GM06990 (cell line): ENCODE measurements at regions not wholly inside any gene's neighbourhood (a gene's known extent, or its start where the extent isn't known, plus 50 kb on each side); places are given as distances from the start of the nearest gene placed in this dataset.

Experiments used
- DNase-seq: peaks from one replicate; pipeline ENCODE4 v3.0.0-alpha.2; 2011; ENCODE audit not compliant: insufficient read length; ENCODE audit errors: extremely low read depth
- H3K27me3 ChIP-seq: replicated peaks from 2 replicates; pipeline ENCODE4 v1.6.0; 2011; ENCODE audit warnings: low read length; ENCODE audit not compliant: control insufficient read depth, insufficient read depth
- H3K36me3 ChIP-seq: 2 replicates; pipeline ENCODE4 v1.5.1; 2011; ENCODE audit warnings: low read length; ENCODE audit not compliant: control insufficient read depth, insufficient read depth
- H3K4me3 ChIP-seq: replicated peaks from 2 replicates; pipeline ENCODE4 v1.5.1; 2011; ENCODE audit warnings: low read depth, mild to moderate bottlenecking, control low read depth, low read length
- TF ChIP-seq, protein P1 (sequence below): IDR thresholded peaks from 2 replicates; pipeline ENCODE4 v1.5.1; 2011; ENCODE audit warnings: low read length, control low read depth, mild to moderate bottlenecking, inconsistent platforms; ENCODE audit not compliant: insufficient read depth, poor library complexity, severe bottlenecking

DNA sequence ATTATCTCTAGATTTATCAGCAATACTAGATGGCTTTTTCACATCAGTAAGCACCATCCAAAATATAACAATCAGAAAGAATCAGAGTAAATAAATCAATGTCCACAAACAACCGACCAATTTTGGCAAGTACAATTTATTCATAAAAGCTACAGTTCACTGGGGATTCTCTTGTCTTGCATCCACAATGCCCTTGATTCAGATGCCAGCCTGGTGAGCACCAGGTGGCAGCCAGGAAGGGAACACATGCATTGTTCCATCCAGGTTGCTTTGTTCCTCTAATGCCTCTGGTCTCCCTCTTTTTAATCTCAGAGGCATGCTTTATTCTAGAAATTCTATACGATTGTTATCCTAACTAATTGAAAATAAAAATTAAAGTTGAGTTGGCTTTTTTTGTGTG lies 242.1 kb upstream of the KIRREL3 start:
- Histone ChIP-seq H3K27me3 (peaks cover 1% of the 10 kb centered on the region), H3K4me3 (no peak overlapping the region), H3K36me3 (no peaks in the 10 kb centered on the region)
- DNase-seq = no peak
- TF ChIP-seq, protein P1, sequence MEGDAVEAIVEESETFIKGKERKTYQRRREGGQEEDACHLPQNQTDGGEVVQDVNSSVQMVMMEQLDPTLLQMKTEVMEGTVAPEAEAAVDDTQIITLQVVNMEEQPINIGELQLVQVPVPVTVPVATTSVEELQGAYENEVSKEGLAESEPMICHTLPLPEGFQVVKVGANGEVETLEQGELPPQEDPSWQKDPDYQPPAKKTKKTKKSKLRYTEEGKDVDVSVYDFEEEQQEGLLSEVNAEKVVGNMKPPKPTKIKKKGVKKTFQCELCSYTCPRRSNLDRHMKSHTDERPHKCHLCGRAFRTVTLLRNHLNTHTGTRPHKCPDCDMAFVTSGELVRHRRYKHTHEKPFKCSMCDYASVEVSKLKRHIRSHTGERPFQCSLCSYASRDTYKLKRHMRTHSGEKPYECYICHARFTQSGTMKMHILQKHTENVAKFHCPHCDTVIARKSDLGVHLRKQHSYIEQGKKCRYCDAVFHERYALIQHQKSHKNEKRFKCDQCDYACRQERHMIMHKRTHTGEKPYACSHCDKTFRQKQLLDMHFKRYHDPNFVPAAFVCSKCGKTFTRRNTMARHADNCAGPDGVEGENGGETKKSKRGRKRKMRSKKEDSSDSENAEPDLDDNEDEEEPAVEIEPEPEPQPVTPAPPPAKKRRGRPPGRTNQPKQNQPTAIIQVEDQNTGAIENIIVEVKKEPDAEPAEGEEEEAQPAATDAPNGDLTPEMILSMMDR = no peak

DNA sequence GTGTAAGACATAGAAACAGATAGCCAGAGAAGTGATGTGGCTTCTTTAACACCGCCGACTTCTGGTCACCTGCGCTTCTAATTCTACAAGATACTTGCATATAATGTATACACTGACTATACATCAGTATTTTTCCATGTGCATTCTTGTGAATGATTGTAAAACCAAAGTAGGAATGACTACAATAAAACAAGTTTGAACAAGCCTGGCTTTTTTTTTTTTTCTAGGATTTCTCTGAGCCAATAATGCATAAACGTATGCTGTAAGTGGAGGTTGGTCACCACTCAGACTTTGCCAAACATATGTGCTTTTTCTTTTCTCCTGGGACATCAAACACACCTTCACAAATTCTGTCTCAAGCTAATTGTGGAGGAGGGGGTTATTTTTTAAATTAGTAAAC lies 237.8 kb upstream of the KIRREL3 start:
- TF ChIP-seq, protein P1 = no peak
- no peak for DNase-seq
- Histone ChIP-seq H3K27me3 (no peaks in the 10 kb centered on the region; the same call in 1 of the 2 replicates), H3K4me3 (no peak overlapping the region), H3K36me3 (no peaks in the 10 kb centered on the region)

DNA sequence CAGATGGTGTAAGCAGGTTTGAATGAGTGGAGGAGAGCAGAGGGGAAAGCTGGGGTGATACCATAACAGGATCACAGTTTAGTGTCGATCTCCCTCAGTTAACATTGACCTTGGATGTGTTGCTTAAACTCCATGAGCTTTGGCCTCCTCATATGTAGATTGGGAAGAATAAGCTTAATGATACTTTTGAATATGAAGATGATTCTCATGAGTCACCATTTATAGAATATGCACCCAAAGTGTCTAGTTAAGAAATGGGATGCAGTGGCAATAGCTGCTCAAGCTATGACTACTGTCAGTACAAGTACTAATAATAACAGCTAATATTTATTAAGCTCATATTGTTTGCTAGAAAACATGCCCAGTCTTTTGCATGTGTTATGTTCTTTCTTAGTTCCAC lies 236.2 kb upstream of the KIRREL3 start:
- DNase-seq = no peak
- TF ChIP-seq, protein P1 = no peak
- Histone ChIP-seq H3K27me3 (no peaks in the 10 kb centered on the region; the same call in 1 of the 2 replicates), H3K36me3 (no peaks in the 10 kb centered on the region), H3K4me3 (no peak overlapping the region)

DNA sequence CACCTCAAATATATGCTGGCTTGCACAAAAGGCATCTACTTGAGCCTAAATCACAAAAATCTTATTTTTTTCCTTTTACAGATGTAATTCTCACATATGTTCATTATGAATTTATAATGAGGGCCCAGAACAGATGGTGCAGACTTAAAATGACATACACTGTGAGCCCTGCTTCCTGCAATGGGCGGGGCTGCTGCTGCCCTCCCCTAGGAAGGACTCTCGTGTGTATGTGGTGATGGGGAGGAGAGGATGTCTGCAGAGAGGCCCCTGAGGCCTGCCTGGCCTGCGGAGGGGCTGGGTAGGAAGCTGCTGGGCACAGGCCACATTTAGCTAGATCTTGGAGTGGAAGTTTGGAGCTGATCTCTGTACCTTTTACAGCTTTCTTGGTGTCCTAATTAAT lies 233.4 kb upstream of the KIRREL3 start:
- TF ChIP-seq, protein P1 = no peak
- H3K4me3 ChIP-seq = no peak overlapping the region
- no peaks in the 10 kb centered on the region for H3K36me3 ChIP-seq
- H3K27me3 ChIP-seq = no peaks in the 10 kb centered on the region; the same call in 1 of the 2 replicates
- DNase-seq = no peak

DNA sequence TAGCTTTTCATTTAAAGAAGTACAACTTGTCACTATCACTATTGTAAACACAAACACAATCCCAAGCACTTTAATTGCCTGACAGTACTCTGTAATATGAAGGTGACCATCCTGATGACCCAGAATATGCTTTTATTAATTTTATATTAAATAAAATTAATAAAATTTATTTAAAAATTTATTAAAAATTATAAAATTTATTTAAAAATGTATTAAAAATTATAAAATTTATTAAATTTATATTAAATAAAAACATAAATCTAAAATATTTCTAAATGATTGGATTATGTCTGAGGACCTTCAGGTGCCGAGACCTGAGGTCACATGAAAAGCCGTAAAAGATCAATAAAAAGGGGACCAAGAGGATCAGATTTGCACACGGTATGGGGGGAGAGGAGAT lies 229.8 kb upstream of the KIRREL3 start:
- Histone ChIP-seq H3K4me3 (no peak overlapping the region), H3K36me3 (no peaks in the 10 kb centered on the region), H3K27me3 (no peaks in the 10 kb centered on the region)
- TF ChIP-seq, protein P1 = no peak
- DNase-seq = no peak

DNA sequence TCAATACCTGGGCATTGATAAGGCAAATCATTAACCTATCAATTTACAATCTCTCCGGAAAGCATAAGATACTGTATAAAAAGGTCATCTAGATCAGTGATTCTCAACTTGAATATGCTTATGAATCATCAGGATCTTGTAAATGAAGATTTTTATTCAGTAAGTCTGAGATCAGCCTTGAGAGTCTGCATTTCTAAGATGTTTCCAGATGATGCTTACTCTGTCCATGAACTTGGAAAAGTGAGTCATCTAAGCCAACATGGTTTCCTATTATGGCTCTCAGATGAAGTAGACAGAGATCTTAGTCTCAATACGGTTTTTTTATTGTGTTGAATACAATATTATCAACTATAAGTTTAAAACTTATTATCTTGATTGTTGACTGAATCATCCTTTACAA lies 226.4 kb upstream of the KIRREL3 start:
- Histone ChIP-seq H3K27me3 (no peaks in the 10 kb centered on the region), H3K36me3 (no peaks in the 10 kb centered on the region), H3K4me3 (no peak overlapping the region)
- DNase-seq = no peak
- TF ChIP-seq, protein P1 = no peak
